Fibroblast of the aortic adventitia (primary cell): ENCODE measurements at regions not wholly inside any gene's neighbourhood (a gene's known extent, or its start where the extent isn't known, plus 50 kb on each side); places are given as distances from the start of the nearest gene placed in this dataset.
"Not testable (repeated sequence)": the region's sequence is repeated elsewhere in the genome, so short reads cannot be mapped to it uniquely, and the experiment has no call there.

Source experiments
- DNase-seq: peaks from one replicate; pipeline ENCODE4 v3.0.0-alpha.2; 2010; ENCODE audit warnings: low read depth
- H3K4me3 ChIP-seq: 2 replicates; pipeline ENCODE4 v1.5.1; 2011; ENCODE audit warnings: low read depth, mild to moderate bottlenecking, control low read depth, low read length, moderate library complexity
- TF ChIP-seq, protein P1 (sequence below): IDR thresholded peaks from 2 replicates; pipeline ENCODE4 v1.5.1; 2011; ENCODE audit warnings: mild to moderate bottlenecking, low read length, control low read depth, inconsistent platforms; ENCODE audit not compliant: insufficient read depth

- DNase-seq: no peak
- TF ChIP-seq, protein P1, sequence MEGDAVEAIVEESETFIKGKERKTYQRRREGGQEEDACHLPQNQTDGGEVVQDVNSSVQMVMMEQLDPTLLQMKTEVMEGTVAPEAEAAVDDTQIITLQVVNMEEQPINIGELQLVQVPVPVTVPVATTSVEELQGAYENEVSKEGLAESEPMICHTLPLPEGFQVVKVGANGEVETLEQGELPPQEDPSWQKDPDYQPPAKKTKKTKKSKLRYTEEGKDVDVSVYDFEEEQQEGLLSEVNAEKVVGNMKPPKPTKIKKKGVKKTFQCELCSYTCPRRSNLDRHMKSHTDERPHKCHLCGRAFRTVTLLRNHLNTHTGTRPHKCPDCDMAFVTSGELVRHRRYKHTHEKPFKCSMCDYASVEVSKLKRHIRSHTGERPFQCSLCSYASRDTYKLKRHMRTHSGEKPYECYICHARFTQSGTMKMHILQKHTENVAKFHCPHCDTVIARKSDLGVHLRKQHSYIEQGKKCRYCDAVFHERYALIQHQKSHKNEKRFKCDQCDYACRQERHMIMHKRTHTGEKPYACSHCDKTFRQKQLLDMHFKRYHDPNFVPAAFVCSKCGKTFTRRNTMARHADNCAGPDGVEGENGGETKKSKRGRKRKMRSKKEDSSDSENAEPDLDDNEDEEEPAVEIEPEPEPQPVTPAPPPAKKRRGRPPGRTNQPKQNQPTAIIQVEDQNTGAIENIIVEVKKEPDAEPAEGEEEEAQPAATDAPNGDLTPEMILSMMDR: no peak
- H3K4me3 ChIP-seq: no peak overlapping the region
Observed at GRCh38 chr16:88197481-88198456, 185.0 kb upstream of the ZNF469 start.

- DNase-seq, H3K4me3 ChIP-seq: not testable (repeated sequence)
Observed at GRCh38 chr16:88198457-88199295, 184.1 kb upstream of the ZNF469 start.

- H3K4me3 ChIP-seq, DNase-seq: not testable (repeated sequence)
Observed at GRCh38 chr16:88199296-88200153, 183.2 kb upstream of the ZNF469 start.

DNA sequence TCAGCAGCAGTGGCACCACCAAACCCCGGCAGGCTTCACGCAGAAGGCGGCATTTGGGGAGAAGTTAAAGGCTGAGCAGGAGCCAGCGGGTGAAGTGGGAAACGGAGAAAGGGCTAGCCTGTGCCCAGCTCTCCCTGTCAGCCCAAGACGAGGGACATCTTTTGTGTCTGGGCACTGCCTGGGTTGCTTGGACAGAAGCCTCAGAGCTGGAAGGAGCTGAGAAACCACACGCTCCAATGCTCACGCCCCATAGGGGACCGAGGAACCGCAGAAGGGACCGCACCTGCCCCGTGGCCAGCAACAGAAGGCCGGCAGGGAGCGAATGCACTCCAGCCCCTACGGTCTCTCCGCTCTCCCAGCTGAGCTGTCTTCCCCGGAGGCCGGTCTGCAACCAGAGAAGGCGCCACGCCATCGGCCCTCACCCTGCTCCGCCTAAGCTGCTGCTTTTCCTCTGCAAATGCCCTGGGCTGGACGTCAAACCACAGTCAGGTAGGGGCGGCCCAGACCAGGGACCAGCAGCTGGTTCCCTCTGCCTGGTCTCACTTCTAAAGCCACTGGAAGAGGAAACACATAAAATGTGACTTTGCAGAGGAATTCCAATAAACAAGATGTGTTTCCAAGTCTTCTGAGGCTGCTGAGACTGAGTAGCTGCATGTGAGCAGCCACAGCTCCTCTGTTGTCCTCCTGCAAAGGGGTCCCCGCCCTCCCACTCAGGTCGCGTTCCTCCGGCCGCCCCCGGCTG is 182.4 kb upstream of the ZNF469 start:
- not testable (repeated sequence) for H3K4me3 ChIP-seq, DNase-seq

GRCh38 chr16:88200896-88201185 is 181.9 kb upstream of the ZNF469 start:
- no peak for DNase-seq
- no peak overlapping the region for H3K4me3 ChIP-seq
- TF ChIP-seq, protein P1: no peak

DNA sequence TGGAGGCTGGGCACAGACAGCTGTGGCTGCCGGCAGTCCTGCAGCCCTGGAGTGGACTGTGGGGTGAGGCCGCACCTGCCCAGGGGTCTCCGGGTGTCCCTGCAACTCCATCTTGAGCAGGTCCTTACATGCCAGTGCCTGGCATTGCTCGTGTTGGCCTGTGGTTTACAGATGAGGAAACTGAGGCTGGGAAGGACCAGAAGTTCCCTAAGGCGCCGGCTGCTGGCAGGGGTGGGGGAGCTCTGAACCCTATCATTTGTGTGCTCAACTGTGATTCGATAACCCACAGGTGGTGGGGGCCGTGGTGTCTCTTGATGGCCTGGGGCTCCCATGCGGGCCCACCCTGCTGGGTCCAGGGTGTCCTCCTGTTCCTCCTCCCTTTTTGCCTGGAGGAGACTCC is 181.1 kb upstream of the ZNF469 start:
- DNase-seq, H3K4me3 ChIP-seq: not testable (repeated sequence)

DNA sequence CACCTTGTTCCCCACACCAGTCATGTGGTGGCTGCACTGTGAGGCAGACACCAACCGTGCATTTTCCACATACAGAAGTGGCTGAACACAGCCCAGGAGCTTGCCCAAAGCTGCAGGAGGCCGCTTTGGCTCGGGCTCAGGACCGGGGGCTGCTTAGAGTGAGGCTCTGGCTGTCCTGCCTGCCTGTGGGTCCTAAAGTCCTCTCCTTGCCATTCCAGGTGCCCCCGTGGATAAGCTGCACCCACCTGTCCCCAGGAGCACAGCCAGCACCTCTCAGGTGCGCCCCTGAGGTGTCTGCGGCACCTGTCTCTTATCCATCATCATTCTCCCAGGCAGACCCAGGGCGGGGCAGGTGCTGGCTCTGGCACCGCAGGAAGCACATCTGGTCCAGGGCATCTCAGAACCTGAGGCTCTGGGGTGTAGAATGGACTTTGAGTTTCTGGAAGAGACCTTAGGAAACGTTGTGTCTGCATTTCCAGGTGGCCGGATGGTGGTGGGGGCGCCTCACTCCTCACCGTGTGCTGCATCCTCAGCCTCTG is 180.5 kb upstream of the ZNF469 start:
- H3K4me3 ChIP-seq: no peak overlapping the region
- TF ChIP-seq, protein P1: no peak
- no peak for DNase-seq

- not testable (repeated sequence) for DNase-seq, H3K4me3 ChIP-seq
Observed at GRCh38 chr16:88202856-88203681, 179.7 kb upstream of the ZNF469 start.

- not testable (repeated sequence) for DNase-seq, H3K4me3 ChIP-seq
Observed at GRCh38 chr16:88204131-88205110, 178.3 kb upstream of the ZNF469 start.

DNA sequence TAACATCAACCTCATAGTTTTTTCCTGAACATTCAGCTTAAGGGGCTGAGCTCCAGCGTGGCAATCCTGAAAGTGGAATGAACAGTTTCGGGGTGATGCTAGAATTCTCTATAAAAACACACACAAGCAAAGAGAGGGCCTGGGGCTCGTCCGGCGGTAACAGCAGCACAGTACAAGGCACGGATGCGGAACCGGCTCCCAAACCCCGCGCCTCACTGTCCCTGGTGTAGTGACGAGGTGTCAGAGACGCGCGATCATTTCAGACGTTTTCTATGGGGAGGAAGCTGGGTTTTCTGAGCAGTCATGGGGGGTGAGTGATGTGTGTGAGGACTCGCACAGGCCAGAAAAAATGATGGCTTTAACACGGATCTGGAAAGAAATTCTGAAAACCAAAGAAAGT is 177.3 kb upstream of the ZNF469 start:
- H3K4me3 ChIP-seq, DNase-seq: not testable (repeated sequence)

GRCh38 chr16:88206006-88206405 is 176.8 kb upstream of the ZNF469 start:
- not testable (repeated sequence) for H3K4me3 ChIP-seq, DNase-seq

GRCh38 chr16:88206516-88206915 is 176.2 kb upstream of the ZNF469 start:
- not testable (repeated sequence) for DNase-seq, H3K4me3 ChIP-seq
